Mesenchymal stem cell (in vitro differentiated cells and primary cell): ENCODE measurements at regions not wholly inside any gene's neighbourhood (a gene's known extent, or its start where the extent isn't known, plus 50 kb on each side); places are given as distances from the start of the nearest gene placed in this dataset.
A peak's percentile ranks its signal among the peaks of the same experiment; 100 is the strongest.

Experiments
- DNase-seq: peaks from one replicate; pipeline ENCODE4 v3.0.0-alpha.2; 2013
- H2AFZ ChIP-seq: one replicate; pipeline ENCODE4 v1.6.1; 2013; ENCODE audit warnings: low read depth, mild to moderate bottlenecking, control low read depth, inconsistent platforms, low read length, moderate library complexity
- H2AK5ac ChIP-seq: 2 replicates; pipeline ENCODE4 v1.6.1; 2013; ENCODE audit warnings: low read length, moderate library complexity, mild to moderate bottlenecking, inconsistent platforms; ENCODE audit not compliant: severe bottlenecking
- H2BK120ac ChIP-seq: one replicate; pipeline ENCODE4 v1.6.1; 2013; ENCODE audit warnings: low read depth, mild to moderate bottlenecking, inconsistent platforms, low read length, moderate library complexity
- H2BK12ac ChIP-seq, 2 experiments: one replicate each; pipeline ENCODE4 v1.6.1; 2013; ENCODE audit warnings: inconsistent platforms in 2 of 2, low read length in 2 of 2, mild to moderate bottlenecking in 2 of 2, moderate library complexity in 2 of 2, control low read depth in 1 of 2
- H2BK15ac ChIP-seq: one replicate; pipeline ENCODE4 v1.6.1; 2013; ENCODE audit warnings: mild to moderate bottlenecking, low read depth, inconsistent platforms; ENCODE audit not compliant: poor library complexity, severe bottlenecking
- H2BK5ac ChIP-seq: 2 replicates; pipeline ENCODE4 v1.6.1; 2013; ENCODE audit warnings: low read depth, mild to moderate bottlenecking, low read length, control low read depth, inconsistent platforms; ENCODE audit not compliant: poor library complexity, severe bottlenecking
- H3K14ac ChIP-seq, 2 experiments: one replicate each; pipeline ENCODE4 v1.6.1; 2013; ENCODE audit warnings: inconsistent platforms in 2 of 2, low read length in 2 of 2, control low read depth in 1 of 2, mild to moderate bottlenecking in 1 of 2, moderate library complexity in 1 of 2
- H3K18ac ChIP-seq, 2 experiments: one replicate each; pipeline ENCODE4 v1.6.1; 2013; ENCODE audit warnings: inconsistent platforms in 2 of 2, low read length in 2 of 2, control low read depth in 1 of 2, low read depth in 1 of 2, mild to moderate bottlenecking in 1 of 2
- H3K23ac ChIP-seq, 2 experiments: one replicate each; pipeline ENCODE4 v1.6.1; 2013; ENCODE audit warnings: inconsistent platforms in 2 of 2, low read length in 2 of 2, mild to moderate bottlenecking in 2 of 2, moderate library complexity in 2 of 2, control low read depth in 1 of 2
- H3K27ac ChIP-seq: 2 replicates; pipeline ENCODE4 v1.5.1; 2013; ENCODE audit warnings: mild to moderate bottlenecking, moderate library complexity, low read length, control low read depth, inconsistent platforms; ENCODE audit not compliant: poor library complexity, severe bottlenecking
- H3K27me3 ChIP-seq, 2 experiments: 2 replicates each; pipeline versions ENCODE4 v1.6.1 to v1.7.0; 2013; ENCODE audit warnings: low read length in 2 of 2, mild to moderate bottlenecking in 2 of 2, moderate library complexity in 2 of 2, control low read depth in 1 of 2, inconsistent platforms in 1 of 2; ENCODE audit not compliant: control insufficient read depth in 1 of 2, insufficient read depth in 1 of 2
- H3K36me3 ChIP-seq, 2 experiments: 2 replicates each; pipeline versions ENCODE4 v1.6.1 to v1.7.0; 2013; ENCODE audit warnings: low read length in 2 of 2, control low read depth in 1 of 2, inconsistent platforms in 1 of 2, low read depth in 1 of 2, mild to moderate bottlenecking in 1 of 2; ENCODE audit not compliant: insufficient read depth in 2 of 2, control insufficient read depth in 1 of 2
- H3K4ac ChIP-seq, 2 experiments: one replicate each; pipeline ENCODE4 v1.6.1; 2013; ENCODE audit warnings: inconsistent platforms in 2 of 2, low read length in 2 of 2, mild to moderate bottlenecking in 2 of 2, moderate library complexity in 2 of 2, control low read depth in 1 of 2, low read depth in 1 of 2
- H3K4me1 ChIP-seq: 2 replicates; pipeline ENCODE4 v1.6.1; 2013; ENCODE audit warnings: low read depth, low read length, control low read depth; ENCODE audit not compliant: control insufficient read depth, insufficient read depth
- H3K4me2 ChIP-seq: 2 replicates; pipeline ENCODE4 v1.6.1; 2013; ENCODE audit warnings: low read length, mild to moderate bottlenecking, inconsistent platforms; ENCODE audit not compliant: poor library complexity, severe bottlenecking
- H3K4me3 ChIP-seq, 2 experiments: 2 replicates each; pipeline versions ENCODE4 v1.5.1 to v1.7.0; 2013; ENCODE audit warnings: low read length in 2 of 2, mild to moderate bottlenecking in 2 of 2, control low read depth in 1 of 2, low read depth in 1 of 2; ENCODE audit not compliant: insufficient read depth in 1 of 2
- H3K79me1 ChIP-seq: replicated peaks from 2 replicates; pipeline ENCODE4 v1.6.1; 2013; ENCODE audit warnings: mild to moderate bottlenecking, control low read depth, low read length, inconsistent platforms; ENCODE audit not compliant: poor library complexity, severe bottlenecking
- H3K9ac ChIP-seq: 2 replicates; pipeline ENCODE4 v1.7.0; 2013; ENCODE audit warnings: mild to moderate bottlenecking, low read length, moderate library complexity
- H3K9me3 ChIP-seq: 2 replicates; pipeline ENCODE4 v1.7.0; 2013; ENCODE audit warnings: mild to moderate bottlenecking, low read length; ENCODE audit not compliant: control insufficient read depth
- H4K8ac ChIP-seq: one replicate; pipeline ENCODE4 v1.6.1; 2013; ENCODE audit warnings: inconsistent platforms, mild to moderate bottlenecking, low read length, moderate library complexity
- H4K91ac ChIP-seq: one replicate; pipeline ENCODE4 v1.6.1; 2013; ENCODE audit warnings: mild to moderate bottlenecking, low read length, inconsistent platforms
- WGBS: methylation state at CpG from one replicate; pipeline ENCODE4 v1.1.7; 2013; ENCODE audit warnings: mixed read lengths; 5-methylcytosine and 5-hydroxymethylcytosine counted together

DNA sequence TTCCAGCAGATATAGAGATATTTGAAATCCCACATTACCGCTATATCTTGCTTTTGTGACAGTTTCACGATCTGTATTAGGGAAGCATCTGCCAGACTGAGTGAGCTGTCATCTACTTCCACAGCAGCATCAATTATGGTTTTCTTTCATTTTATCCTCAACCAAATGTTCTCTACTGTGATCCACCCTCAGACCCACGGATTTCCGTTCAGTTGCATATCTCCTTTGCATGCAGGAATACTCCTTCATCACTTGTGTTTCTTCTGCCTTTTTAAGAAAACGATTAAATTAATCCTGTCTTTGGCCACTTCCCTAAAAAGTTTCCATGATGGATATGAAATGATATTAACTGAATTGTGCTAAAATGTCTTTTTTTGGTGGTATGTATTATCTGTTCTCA lies 262.1 kb upstream of the ADGRB3 start:
- no peak for DNase-seq
- H3K27me3 ChIP-seq = no peaks in the 10 kb centered on the region
- no peaks in the 10 kb centered on the region for H3K79me1 ChIP-seq
- H3K4ac ChIP-seq = no peak overlapping the region
- H2AFZ ChIP-seq = no peak overlapping the region
- H2BK12ac ChIP-seq = no peak overlapping the region
- H3K23ac ChIP-seq = no peak overlapping the region
- no peak overlapping the region for H2BK120ac ChIP-seq
- H3K27ac ChIP-seq = no peak overlapping the region
- H3K9me3 ChIP-seq = no peaks in the 10 kb centered on the region
- H2BK5ac ChIP-seq = no peak overlapping the region
- H3K9ac ChIP-seq = no peak overlapping the region
- no peak overlapping the region for H4K8ac ChIP-seq
- H2AK5ac ChIP-seq = no peak overlapping the region
- H3K4me2 ChIP-seq = no peak overlapping the region
- H3K4me3 ChIP-seq = no peak overlapping the region
- no peak overlapping the region for H3K18ac ChIP-seq
- no peaks in the 10 kb centered on the region for H3K36me3 ChIP-seq
- H2BK15ac ChIP-seq = no peak overlapping the region
- 88% methylated on average over 4 of the region's 5 CpGs for WGBS
- H3K14ac ChIP-seq = no peak overlapping the region
- H4K91ac ChIP-seq = no peak overlapping the region
- no peaks in the 10 kb centered on the region for H3K4me1 ChIP-seq

DNA sequence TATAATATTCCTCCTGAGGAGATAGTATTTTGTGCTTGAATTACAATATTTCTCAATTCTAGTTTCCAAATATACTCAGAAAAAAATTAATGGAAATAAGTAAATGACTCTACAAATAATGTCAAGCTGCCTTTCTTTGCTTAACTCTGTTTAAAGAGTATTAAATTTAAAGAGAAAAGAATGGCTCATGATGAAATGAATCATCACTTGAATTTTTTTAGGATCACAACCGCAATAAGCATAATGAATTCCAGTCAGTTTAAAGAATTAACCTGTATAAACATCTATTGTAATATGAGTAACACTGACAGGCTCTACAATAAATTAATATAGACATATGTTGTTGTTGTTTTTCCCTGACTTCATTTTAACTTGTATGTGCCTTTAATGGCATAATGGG lies 266.2 kb upstream of the ADGRB3 start:
- H3K27me3 ChIP-seq = no peaks in the 10 kb centered on the region
- no peak overlapping the region for H2BK120ac ChIP-seq
- H3K4me3 ChIP-seq = no peak overlapping the region
- DNase-seq = no peak
- H4K91ac ChIP-seq = no peak overlapping the region
- H3K14ac ChIP-seq = no peak overlapping the region
- no peak overlapping the region for H3K18ac ChIP-seq
- no peak overlapping the region for H2AK5ac ChIP-seq
- H2AFZ ChIP-seq = no peak overlapping the region
- H3K9ac ChIP-seq = no peak overlapping the region
- no CpG with 5 or more reads among the region's 1 CpG for WGBS
- H3K4me2 ChIP-seq = no peak overlapping the region
- H3K4ac ChIP-seq = no peak overlapping the region
- no peak overlapping the region for H4K8ac ChIP-seq
- H2BK5ac ChIP-seq = no peak overlapping the region
- no peak overlapping the region for H2BK15ac ChIP-seq
- no peak overlapping the region for H3K27ac ChIP-seq
- H2BK12ac ChIP-seq = no peak overlapping the region
- no peak overlapping the region for H3K23ac ChIP-seq
- H3K36me3 ChIP-seq = no peaks in the 10 kb centered on the region
- H3K4me1 ChIP-seq = no peaks in the 10 kb centered on the region
- peaks cover 14% of the 10 kb centered on the region for H3K9me3 ChIP-seq
- H3K79me1 ChIP-seq = no peaks in the 10 kb centered on the region

DNA sequence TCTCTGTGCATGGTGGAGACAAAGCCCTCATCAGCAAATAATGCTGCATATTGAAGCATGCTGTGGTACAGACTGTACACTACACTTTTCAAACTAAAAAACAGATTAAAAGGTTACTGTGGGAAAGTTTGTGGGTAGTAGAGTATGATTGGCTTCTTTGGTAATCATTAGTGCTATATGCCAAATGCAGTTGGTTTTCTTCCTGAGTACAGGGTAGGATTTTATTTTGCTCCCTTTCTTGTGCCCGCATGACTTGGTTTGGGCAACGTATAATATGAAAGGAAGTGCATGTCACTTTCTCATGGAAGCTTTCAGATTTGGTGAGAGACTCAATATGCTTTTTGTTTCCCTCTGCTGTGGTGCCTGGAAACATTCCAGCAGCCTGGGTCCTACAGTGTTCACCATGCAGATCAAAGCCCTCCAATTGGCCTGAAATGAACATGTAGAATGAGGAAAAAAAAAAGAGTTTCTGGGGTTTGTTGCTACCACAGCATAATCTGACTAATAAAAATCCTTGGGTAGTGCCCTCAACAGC lies 270.7 kb upstream of the ADGRB3 start:
- Histone ChIP-seq H3K9ac (no peak overlapping the region), H2BK12ac (no peak overlapping the region), H3K4me2 (no peak overlapping the region), H3K27ac (no peak overlapping the region), H2BK120ac (no peak overlapping the region), H2AK5ac (no peak overlapping the region), H3K9me3 (peaks cover 21% of the 10 kb centered on the region), H3K4ac (no peak overlapping the region), H3K4me3 (no peak overlapping the region), H3K27me3 (no peaks in the 10 kb centered on the region), H2BK5ac (no peak overlapping the region), H3K18ac (no peak overlapping the region), H3K23ac (no peak overlapping the region), H3K14ac (no peak overlapping the region), H3K79me1 (no peaks in the 10 kb centered on the region), H4K8ac (no peak overlapping the region), H3K36me3 (no peaks in the 10 kb centered on the region), H2BK15ac (no peak overlapping the region), H4K91ac (no peak overlapping the region), H3K4me1 (no peaks in the 10 kb centered on the region), H2AFZ (no peak overlapping the region)
- 80% methylated on average over 2 of the region's 2 CpGs for WGBS
- no peak for DNase-seq

DNA sequence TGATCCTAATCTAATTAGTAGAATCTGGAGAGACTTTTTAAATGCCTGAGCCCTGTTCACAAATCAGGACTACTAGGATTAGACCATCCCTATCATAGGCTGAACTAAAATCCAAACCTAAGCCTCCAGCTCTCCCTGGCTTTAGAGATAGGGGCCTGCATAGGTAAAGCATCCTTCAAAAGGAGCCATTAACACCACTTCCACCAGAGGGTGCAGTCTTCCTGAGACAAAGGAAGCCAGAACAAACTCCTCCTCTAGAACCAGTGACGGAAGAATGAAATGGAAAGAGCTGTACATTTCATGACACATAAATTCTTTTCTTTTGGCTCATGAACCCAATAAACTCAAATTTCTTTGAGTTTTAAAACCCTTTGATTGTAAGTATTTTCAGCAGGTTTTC lies 291.2 kb upstream of the ADGRB3 start:
- Histone ChIP-seq H3K27ac (no peak overlapping the region), H4K8ac (no peak overlapping the region), H3K4me3 (no peak overlapping the region)

More for the DNA sequence above, 291.2 kb upstream of the ADGRB3 start:
- Histone ChIP-seq H2BK12ac (no peak overlapping the region), H3K9ac (no peak overlapping the region), H2BK15ac (no peak overlapping the region), H3K4ac (no peak overlapping the region), H2AFZ (no peak overlapping the region), H3K4me2 (no peak overlapping the region), H3K36me3 (no peaks in the 10 kb centered on the region), H3K4me1 (no peaks in the 10 kb centered on the region), H3K27me3 (no peaks in the 10 kb centered on the region), H2AK5ac (no peak overlapping the region), H3K14ac (no peak overlapping the region), H3K18ac (no peak overlapping the region), H2BK120ac (no peak overlapping the region), H3K9me3 (no peaks in the 10 kb centered on the region), H2BK5ac (no peak overlapping the region), H4K91ac (no peak overlapping the region), H3K23ac (no peak overlapping the region), H3K79me1 (no peaks in the 10 kb centered on the region)
- no CpG with 5 or more reads among the region's 1 CpG for WGBS
- DNase-seq = peak; percentile 45
